HG02852 (cell line): ENCODE measurements at regions not wholly inside any gene's neighbourhood (a gene's known extent, or its start where the extent isn't known, plus 50 kb on each side); places are given as distances from the start of the nearest gene placed in this dataset.
"Not testable (repeated sequence)": the region's sequence is repeated elsewhere in the genome, so short reads cannot be mapped to it uniquely, and the experiment has no call there.

Experiments
- ATAC-seq: cut with Tn5 transposase; IDR thresholded peaks from one replicate; pipeline ENCODE4 v1.9.1; 2021; ENCODE audit warnings: mild to moderate bottlenecking, moderate library complexity; ENCODE audit not compliant: unreplicated experiment

- no peak for ATAC-seq
These were observed 80.2 kb upstream of the SULF2 start for GRCh38 chr20:47865451-47865850.

- no peak for ATAC-seq
These were observed 78.7 kb upstream of the SULF2 start for GRCh38 chr20:47863981-47864380.

DNA sequence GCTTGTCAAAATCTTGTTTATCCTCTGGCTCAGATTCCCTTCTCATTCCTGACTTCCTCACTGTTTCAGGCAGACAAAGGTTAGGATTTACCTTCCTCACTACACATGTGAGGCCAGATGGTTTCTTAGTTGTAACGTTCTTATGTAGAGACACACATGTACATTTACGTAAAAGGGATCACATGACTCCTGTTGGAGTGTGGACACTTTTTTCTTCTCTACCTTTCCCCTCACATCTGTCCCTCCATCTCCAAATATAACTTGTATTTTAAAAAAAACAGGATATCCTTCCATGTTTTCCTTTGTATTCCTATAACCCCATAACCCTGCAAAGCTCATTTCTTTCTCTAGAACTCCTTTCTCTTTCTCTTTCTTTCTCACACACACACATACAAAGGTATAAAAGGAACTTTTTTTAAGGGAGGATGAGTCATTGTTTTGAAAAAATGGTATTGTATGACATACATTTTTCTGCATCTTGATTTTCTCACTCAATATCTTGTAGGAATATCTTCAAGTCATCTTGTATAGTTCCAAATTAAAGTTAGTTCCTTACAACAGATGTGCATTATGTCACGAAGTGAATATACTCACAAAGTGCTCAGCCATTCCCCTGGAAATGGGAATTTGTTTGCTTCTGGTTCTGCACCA lies 78.2 kb upstream of the SULF2 start:
- no peak for ATAC-seq

- no peak for ATAC-seq
These were observed 77.4 kb upstream of the SULF2 start for GRCh38 chr20:47862574-47863240.

DNA sequence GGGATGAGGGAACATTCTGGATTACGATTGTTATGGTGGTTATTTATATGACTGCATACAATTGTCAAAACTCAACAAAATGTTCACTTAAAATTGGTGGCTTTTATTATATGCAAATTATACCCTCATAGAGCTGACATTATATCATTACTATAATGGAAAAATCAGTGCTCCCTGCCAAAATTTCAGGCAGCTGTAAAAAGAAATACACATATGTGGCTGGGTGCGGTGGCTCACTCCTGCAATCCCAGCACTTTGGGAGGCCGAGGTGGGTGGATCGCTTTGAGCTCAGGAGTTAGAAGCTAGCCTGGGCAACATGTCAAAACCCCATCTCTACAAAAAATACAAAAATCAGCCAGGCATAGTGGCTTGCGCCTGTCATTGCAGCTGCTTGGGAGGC lies 75.8 kb upstream of the SULF2 start:
- no peak for ATAC-seq

- ATAC-seq, result no peak
These were observed 75.0 kb upstream of the SULF2 start for GRCh38 chr20:47860049-47860830.

- no peak for ATAC-seq
These were observed 74.0 kb upstream of the SULF2 start for GRCh38 chr20:47859278-47859677.

- no peak for ATAC-seq
These were observed 72.5 kb upstream of the SULF2 start for GRCh38 chr20:47857569-47858464.

DNA sequence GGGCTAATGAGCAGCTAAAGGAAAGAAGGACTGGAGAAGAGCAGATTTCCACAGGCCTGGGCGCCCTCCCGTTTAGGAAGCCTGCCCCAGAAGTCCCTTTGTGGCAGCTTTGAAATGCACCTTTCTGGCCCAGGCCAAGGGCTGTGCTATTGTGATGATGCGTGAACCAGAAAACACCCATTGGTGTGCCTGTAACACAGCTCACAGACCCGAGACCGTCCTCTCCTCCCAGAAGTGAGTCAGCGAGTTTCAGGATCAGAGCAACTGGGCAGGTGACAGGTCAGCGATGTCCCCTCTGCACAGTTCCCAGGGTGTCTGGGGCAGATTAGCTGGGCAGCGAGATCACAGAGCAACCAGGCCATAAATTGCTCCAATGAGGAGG lies 71.9 kb upstream of the SULF2 start:
- no peak for ATAC-seq

- ATAC-seq, result no peak
These were observed 70.5 kb upstream of the SULF2 start for GRCh38 chr20:47855799-47856198.

- ATAC-seq, result no peak
These were observed 69.5 kb upstream of the SULF2 start for GRCh38 chr20:47854687-47855212.

GRCh38 chr20:47851774-47852173 lies 66.5 kb upstream of the SULF2 start:
- no peak for ATAC-seq

DNA sequence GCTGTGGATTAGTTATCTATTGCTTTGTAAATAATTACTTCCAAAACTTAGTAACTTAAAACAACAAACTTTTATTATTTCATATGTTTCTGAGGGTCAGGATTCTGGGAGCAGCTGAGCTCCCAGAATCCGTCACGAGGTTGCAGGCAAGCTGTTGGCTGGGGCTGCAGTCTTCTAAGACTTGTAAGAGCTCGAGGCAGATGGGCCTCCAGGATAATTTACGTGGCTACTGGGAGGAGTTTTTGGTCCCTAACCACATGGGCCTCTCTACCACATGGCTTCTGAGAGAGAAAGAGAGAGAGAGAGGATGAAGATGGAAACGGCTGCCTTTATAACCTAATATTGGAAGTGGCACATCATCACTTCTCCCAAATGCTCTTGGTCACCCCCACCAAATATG lies 64.9 kb upstream of the SULF2 start:
- no peak for ATAC-seq

GRCh38 chr20:47849596-47849995 lies 64.3 kb upstream of the SULF2 start:
- ATAC-seq, result no peak

- no peak for ATAC-seq
These were observed 63.7 kb upstream of the SULF2 start for GRCh38 chr20:47849006-47849405.

DNA sequence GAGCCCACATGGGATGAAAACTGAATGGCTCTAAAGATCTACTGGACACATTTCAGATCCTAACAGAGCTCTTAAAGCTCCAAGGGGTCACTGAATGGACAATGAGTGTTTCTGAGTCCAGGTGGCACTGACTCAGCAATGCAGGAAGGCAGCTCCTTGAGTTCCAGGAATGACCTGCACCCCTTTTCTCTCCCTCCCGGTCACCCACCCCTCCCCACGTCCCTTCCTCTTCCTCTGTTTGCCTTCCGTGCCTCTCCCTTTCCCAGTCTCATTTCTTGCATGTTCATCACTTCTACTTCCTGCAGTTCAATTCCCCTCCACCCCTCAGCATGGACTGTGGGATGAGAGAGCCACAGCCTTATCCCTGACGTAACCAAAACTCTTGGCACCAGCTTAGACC lies 63.3 kb upstream of the SULF2 start:
- not testable (repeated sequence) for ATAC-seq

DNA sequence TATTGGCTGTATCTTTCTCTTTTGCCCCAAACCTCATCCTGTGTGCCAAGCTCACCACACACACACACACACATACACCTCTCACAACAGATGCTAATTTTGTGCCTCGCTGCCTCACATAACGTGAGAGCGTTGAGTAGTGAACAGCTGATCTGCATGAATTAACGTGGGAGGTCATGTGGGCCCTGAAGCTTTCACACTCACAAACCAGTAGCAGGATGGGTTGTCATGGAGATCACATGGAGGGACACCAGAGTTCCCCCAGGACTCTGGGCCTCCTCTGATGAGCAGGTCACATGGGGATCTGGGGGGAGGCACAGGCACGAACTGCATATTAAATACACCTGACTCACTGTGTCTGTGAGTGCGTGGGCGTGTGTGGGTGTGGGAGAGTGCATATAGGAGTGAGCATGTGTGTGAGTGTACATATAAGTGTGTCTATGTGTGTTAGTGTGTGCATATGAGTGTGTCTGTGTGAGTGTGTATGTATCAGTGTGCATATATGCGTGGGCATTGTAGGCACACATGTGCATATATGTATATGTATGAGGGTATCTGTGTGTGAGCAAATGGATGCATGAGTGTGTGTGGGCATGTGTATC lies 62.7 kb upstream of the SULF2 start:
- no peak for ATAC-seq

- not testable (repeated sequence) for ATAC-seq
These were observed 61.9 kb upstream of the SULF2 start for GRCh38 chr20:47847220-47847619.

DNA sequence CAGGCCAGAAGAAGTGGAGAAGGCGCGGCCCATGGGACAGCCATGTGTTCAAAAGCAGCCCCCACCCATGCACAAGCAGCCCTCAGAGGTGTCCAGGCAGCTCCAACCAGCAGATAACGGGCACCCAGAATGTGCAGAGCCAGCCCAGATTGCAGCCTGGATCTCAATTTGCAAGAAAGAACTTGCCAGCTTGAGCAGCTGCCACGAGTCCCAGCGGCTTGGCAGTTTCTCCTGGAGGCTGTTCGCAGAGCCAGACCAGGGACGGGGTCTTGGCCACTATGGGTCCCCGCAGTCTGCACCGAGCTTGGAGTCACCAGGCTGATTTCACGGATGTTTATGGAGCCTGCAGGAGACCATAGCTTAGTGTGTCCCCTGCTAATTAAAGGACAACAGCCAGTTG lies 61.4 kb upstream of the SULF2 start:
- ATAC-seq, result not testable (repeated sequence)

GRCh38 chr20:47845382-47845977 lies 60.2 kb upstream of the SULF2 start:
- ATAC-seq, result not testable (repeated sequence)
